Smooth muscle cell (in vitro differentiated cells): ENCODE measurements at regions not wholly inside any gene's neighbourhood (a gene's known extent, or its start where the extent isn't known, plus 50 kb on each side); places are given as distances from the start of the nearest gene placed in this dataset.
A peak's percentile ranks its signal among the peaks of the same experiment; 100 is the strongest.
"Not testable (repeated sequence)": the region's sequence is repeated elsewhere in the genome, so short reads cannot be mapped to it uniquely, and the experiment has no call there.

Experiments
- DNase-seq: peaks from one replicate; lab custom pipeline; 2025; ENCODE audit not compliant: unreplicated experiment; lab: John Stamatoyannopoulos, UW
- H2AFZ ChIP-seq: fragments of 200-600 bp; sonication (generic); 2 replicates; pipeline ENCODE4 v1.6.0; 2016; ENCODE audit warnings: antibody characterized with exemption, low read depth, mild to moderate bottlenecking
- H3F3A ChIP-seq: fragments of 200-600 bp; sonication (generic); 2 replicates; pipeline ENCODE4 v1.6.0; 2017; ENCODE audit warnings: antibody characterized with exemption, low read depth
- H3K27ac ChIP-seq: fragments of 200-600 bp; sonication (generic); 2 replicates; pipeline ENCODE4 v1.5.1; 2016; ENCODE audit warnings: low read depth, mild to moderate bottlenecking
- H3K27me3 ChIP-seq: fragments of 200-600 bp; sonication (generic); 2 replicates; pipeline ENCODE4 v1.6.1; 2016; ENCODE audit warnings: low read depth, mild to moderate bottlenecking
- H3K36me3 ChIP-seq: fragments of 200-600 bp; sonication (generic); 2 replicates; pipeline ENCODE4 v1.5.1; 2016; ENCODE audit warnings: low read depth
- H3K4me1 ChIP-seq: fragments of 200-600 bp; sonication (generic); 2 replicates; pipeline ENCODE4 v1.5.1; 2016; ENCODE audit warnings: low read depth
- H3K4me2 ChIP-seq: fragments of 200-600 bp; sonication (generic); 2 replicates; pipeline ENCODE4 v1.6.0; 2016; ENCODE audit warnings: mild to moderate bottlenecking
- H3K4me3 ChIP-seq: fragments of 200-600 bp; sonication (generic); 2 replicates; pipeline ENCODE4 v1.5.1; 2016; ENCODE audit warnings: mild to moderate bottlenecking
- H3K79me2 ChIP-seq: fragments of 200-600 bp; sonication (generic); 2 replicates; pipeline ENCODE4 v1.6.0; 2016; ENCODE audit warnings: low read depth, mild to moderate bottlenecking
- H3K9ac ChIP-seq: fragments of 200-600 bp; sonication (generic); 2 replicates; pipeline ENCODE4 v1.6.0; 2016; ENCODE audit warnings: low read depth
- H3K9me3 ChIP-seq: fragments of 200-600 bp; sonication (generic); replicated peaks from 2 replicates; pipeline ENCODE4 v1.5.1; 2016; ENCODE audit warnings: low read depth
- H4K20me1 ChIP-seq: fragments of 200-600 bp; sonication (generic); 2 replicates; pipeline ENCODE4 v1.6.0; 2016; ENCODE audit warnings: low read depth
- WGBS: methylation state at CpG from one replicate; pipeline ENCODE4 v1.1.7; 2016; ENCODE audit warnings: low lambda C conversion rate; 5-methylcytosine and 5-hydroxymethylcytosine counted together
- TF ChIP-seq, protein P1 (sequence below): fragments of 200-600 bp; sonication (generic); IDR thresholded peaks from 2 replicates; pipeline ENCODE4 v1.5.1; 2017; ENCODE audit warnings: borderline replicate concordance, mild to moderate bottlenecking, antibody characterized with exemption; ENCODE audit not compliant: insufficient read depth, poor library complexity, severe bottlenecking

DNA sequence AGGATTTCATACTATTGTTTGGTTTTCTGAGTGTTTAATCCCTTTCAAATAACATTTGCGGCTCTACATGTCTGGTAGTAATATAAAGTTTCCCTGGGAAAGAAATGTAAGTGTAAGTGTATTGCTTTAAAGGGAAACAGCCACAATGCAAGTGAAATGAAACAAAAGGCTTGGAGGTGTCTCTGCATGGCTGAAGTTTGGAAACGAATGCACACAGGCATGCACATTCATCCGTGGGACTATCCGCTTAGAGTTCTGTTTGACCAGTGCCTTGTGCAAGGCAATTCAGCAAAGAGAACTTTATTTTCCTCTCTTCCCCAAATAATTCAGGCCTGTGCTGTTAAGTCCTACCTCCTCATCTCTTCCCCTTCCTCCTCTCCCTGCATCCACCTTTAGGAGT lies 56.1 kb upstream of the MRTFB start:
- H3K9me3 ChIP-seq = no peaks in the 10 kb centered on the region
- no peaks in the 10 kb centered on the region for H3K79me2 ChIP-seq
- H3K4me1 ChIP-seq = no peaks in the 10 kb centered on the region
- H3K27ac ChIP-seq = peak overlapping the region; percentile 19
- 67% methylated on average over 4 of the region's 4 CpGs for WGBS
- H3F3A ChIP-seq = peaks cover 8% of the 10 kb centered on the region
- H3K4me3 ChIP-seq = no peak overlapping the region
- no peaks in the 10 kb centered on the region for H3K36me3 ChIP-seq
- peak overlapping the region; percentile 65 for H2AFZ ChIP-seq
- no peak for DNase-seq
- no peak overlapping the region for H3K4me2 ChIP-seq
- TF ChIP-seq, protein P1, sequence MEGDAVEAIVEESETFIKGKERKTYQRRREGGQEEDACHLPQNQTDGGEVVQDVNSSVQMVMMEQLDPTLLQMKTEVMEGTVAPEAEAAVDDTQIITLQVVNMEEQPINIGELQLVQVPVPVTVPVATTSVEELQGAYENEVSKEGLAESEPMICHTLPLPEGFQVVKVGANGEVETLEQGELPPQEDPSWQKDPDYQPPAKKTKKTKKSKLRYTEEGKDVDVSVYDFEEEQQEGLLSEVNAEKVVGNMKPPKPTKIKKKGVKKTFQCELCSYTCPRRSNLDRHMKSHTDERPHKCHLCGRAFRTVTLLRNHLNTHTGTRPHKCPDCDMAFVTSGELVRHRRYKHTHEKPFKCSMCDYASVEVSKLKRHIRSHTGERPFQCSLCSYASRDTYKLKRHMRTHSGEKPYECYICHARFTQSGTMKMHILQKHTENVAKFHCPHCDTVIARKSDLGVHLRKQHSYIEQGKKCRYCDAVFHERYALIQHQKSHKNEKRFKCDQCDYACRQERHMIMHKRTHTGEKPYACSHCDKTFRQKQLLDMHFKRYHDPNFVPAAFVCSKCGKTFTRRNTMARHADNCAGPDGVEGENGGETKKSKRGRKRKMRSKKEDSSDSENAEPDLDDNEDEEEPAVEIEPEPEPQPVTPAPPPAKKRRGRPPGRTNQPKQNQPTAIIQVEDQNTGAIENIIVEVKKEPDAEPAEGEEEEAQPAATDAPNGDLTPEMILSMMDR = no peak
- no peak overlapping the region for H3K9ac ChIP-seq
- no peaks in the 10 kb centered on the region for H3K27me3 ChIP-seq
- H4K20me1 ChIP-seq = no peaks in the 10 kb centered on the region

DNA sequence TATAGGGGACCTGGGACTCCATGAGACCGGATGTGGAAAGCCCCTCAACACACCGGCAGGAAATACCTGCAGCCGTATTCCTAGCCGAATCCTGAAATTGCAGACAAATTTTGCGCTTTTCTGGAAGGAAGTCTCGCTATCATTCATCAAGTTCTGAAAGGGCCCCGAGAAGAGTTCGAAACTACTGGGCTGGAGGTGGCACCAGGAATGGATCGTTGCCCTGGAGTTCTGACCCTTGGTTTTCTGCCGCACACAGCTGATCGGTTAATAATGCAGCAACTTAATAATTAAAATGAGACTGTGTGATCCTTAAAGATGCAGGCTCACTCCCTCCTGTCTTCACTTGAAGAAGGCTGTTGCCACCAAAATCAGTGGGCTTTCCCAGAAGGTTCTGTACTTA lies 55.7 kb upstream of the MRTFB start:
- peak overlapping the region; percentile 19 for H3K27ac ChIP-seq
- no peak for DNase-seq
- no peaks in the 10 kb centered on the region for H3K27me3 ChIP-seq
- H3K4me3 ChIP-seq = no peak overlapping the region
- no peaks in the 10 kb centered on the region for H3K36me3 ChIP-seq
- H3K9me3 ChIP-seq = no peaks in the 10 kb centered on the region
- no peak overlapping the region for H3K4me2 ChIP-seq
- H3K79me2 ChIP-seq = no peaks in the 10 kb centered on the region
- no peaks in the 10 kb centered on the region for H4K20me1 ChIP-seq
- no peak overlapping the region for H2AFZ ChIP-seq
- H3K4me1 ChIP-seq = no peaks in the 10 kb centered on the region
- H3F3A ChIP-seq = peaks cover 8% of the 10 kb centered on the region
- WGBS = 93% methylated on average over 11 of the region's 11 CpGs
- TF ChIP-seq, protein P1 = no peak
- no peak overlapping the region for H3K9ac ChIP-seq

- no peaks in the 10 kb centered on the region for H4K20me1 ChIP-seq
- TF ChIP-seq, protein P1 = no peak
- DNase-seq = no peak
- H3K4me3 ChIP-seq = no peak overlapping the region
- H3K9me3 ChIP-seq = no peaks in the 10 kb centered on the region
- no peaks in the 10 kb centered on the region for H3K36me3 ChIP-seq
- H2AFZ ChIP-seq = no peak overlapping the region
- WGBS = 47% methylated on average over 2 of the region's 2 CpGs
- no peaks in the 10 kb centered on the region for H3K27me3 ChIP-seq
- H3K4me1 ChIP-seq = no peaks in the 10 kb centered on the region
- H3K9ac ChIP-seq = no peak overlapping the region
- peaks cover 8% of the 10 kb centered on the region for H3F3A ChIP-seq
- no peak overlapping the region for H3K4me2 ChIP-seq
- no peaks in the 10 kb centered on the region for H3K79me2 ChIP-seq
- H3K27ac ChIP-seq = peak overlapping the region; percentile 19
Measured at GRCh38 chr16:14015948-14016347, 55.2 kb upstream of the MRTFB start.

- not testable (repeated sequence) for DNase-seq, H3K9me3 ChIP-seq, H3K4me2 ChIP-seq, H3K9ac ChIP-seq, H3K27me3 ChIP-seq, H4K20me1 ChIP-seq, H3K27ac ChIP-seq, H3K4me3 ChIP-seq, H3K79me2 ChIP-seq, H3F3A ChIP-seq, H3K4me1 ChIP-seq, H3K36me3 ChIP-seq, H2AFZ ChIP-seq
- WGBS = 98% methylated on average over 13 of the region's 15 CpGs
Measured at GRCh38 chr16:14016362-14016761, 54.8 kb upstream of the MRTFB start.
